GM18909 (cell line): ENCODE measurements at regions not wholly inside any gene's neighbourhood (a gene's known extent, or its start where the extent isn't known, plus 50 kb on each side); places are given as distances from the start of the nearest gene placed in this dataset.

Source experiments
- ATAC-seq: cut with Tn5 transposase; IDR thresholded peaks from one replicate; pipeline ENCODE4 v1.9.1; 2021; ENCODE audit warnings: mild to moderate bottlenecking; ENCODE audit not compliant: unreplicated experiment, poor library complexity

DNA sequence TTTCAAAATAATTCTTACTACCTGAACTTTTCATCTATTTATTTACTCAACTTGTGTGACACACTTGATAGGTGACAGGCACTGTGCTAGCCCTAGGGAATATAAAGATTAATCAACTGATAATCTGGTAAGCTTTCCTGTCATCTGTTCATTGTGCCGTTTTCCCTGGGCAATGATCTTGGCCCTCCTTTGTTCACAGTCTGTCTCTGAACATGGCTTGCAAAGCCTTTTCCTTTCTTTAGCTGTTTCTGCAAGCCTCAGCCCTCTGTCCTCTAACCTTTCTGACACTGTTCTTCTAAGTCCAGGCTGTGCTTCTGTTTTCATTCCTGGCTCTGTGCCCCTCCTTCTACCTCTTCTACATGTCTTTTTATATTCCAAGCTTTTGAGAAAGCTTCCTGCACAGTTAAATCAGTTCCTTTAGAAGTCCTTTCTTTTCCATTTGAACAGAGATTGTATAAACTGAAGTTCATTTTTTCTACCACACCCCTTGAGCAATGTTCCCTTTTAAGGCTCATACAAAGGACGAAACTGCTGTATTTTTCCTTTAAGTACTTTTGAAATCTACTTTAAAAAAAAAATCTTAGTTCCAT lies 803.0 kb upstream of the ZNF608 start:
- no peak for ATAC-seq

DNA sequence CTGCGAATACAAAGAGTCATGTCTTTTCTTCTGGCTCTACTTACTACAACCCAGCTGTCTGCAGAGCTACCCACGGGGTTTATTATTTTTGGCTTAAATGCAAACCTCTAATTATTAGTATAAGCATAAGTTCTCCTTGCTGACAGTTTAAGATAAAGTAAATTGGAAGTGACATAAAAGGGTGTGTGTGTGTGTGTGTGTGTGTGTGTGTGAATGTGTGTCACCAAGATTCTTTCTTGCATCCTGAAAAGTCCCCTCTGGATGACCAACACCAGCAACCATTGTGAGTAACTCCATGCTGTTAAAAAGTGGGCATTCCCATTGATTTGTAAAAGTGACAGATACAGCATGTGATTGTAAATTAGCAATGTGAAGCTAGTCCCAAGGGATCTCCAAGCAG lies 803.8 kb upstream of the ZNF608 start:
- ATAC-seq = no peak

- no peak for ATAC-seq
Measured at GRCh38 chr5:125551246-125551645, 804.8 kb upstream of the ZNF608 start.

- no peak for ATAC-seq
Measured at GRCh38 chr5:125551797-125552196, 805.4 kb upstream of the ZNF608 start.

DNA sequence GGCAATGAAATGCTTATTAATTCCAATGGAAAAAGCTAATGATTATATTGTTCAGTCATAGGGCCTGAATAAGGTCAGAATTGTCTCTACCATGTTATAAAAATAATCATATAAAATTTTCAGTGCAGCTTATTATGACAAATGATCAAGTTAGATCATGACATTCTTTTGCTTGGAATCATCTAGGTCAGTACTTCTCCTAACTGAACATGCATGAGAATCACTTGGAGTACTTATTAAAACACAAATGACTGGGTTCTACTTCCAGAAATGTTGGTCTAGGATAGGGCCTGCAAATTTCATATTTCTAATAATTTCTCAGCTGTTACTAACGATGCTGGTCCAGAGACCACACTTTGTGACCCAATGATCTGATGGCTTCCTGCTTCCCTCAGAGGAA lies 806.0 kb upstream of the ZNF608 start:
- no peak for ATAC-seq

DNA sequence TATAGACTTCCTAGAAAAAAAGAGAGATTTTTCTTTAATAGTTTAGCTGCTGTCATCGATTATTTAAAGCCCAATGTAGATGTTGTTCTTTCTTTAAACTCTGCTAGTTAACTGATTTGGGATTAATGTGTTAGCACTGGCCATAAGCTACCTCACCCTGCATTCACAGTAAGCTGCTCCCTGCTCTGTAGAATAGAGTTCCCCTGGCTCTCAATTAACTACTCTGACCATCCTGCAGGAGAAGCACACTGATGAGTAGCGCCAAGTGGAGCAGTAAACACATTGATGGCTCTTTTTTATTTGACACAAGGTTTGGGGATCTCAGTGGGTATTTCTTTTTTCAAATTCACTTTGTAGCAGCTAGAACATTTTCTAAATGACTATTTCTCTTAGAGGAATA lies 807.9 kb upstream of the ZNF608 start:
- ATAC-seq = no peak

DNA sequence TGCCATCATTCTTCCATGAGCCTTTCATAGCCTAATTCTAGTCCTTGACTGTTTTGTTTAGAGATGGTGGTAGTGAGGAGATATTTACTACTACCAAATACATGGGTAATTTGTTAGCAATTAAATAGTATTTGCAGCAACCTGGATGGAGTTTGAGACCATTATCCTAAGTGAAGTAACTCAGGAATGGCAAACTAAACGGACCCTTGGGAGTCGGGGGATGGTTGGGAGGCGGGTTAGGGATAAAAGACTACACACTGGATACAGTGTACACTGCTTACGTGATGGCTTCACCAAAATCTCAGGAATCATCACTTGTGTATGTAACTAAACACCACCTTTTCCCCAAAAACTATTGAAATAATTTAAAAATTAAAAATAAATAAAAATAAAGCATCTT lies 809.2 kb upstream of the ZNF608 start:
- no peak for ATAC-seq

GRCh38 chr5:125558016-125558415 lies 811.6 kb upstream of the ZNF608 start:
- ATAC-seq = no peak

GRCh38 chr5:125558466-125558865 lies 812.0 kb upstream of the ZNF608 start:
- no peak for ATAC-seq

DNA sequence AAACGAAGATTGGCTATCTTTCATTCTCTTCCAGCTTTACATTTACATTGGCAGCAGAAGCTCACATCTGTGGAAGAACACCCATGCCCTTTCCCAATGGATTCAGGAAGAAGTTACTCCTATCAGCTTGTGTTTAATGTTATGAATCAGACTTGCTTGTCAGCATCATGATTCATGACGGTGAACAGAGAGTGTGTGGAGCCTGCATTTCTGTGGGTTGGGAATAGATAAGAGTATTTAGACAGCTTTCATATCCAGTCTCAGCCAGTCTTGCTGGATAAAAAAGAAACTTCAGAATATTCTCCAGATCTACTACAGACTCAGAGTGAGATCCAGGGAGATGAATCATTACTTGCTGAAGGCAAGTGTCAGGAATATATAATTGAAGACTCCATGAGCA lies 812.9 kb upstream of the ZNF608 start:
- no peak for ATAC-seq

- no peak for ATAC-seq
Measured at GRCh38 chr5:125560476-125561225, 814.2 kb upstream of the ZNF608 start.

DNA sequence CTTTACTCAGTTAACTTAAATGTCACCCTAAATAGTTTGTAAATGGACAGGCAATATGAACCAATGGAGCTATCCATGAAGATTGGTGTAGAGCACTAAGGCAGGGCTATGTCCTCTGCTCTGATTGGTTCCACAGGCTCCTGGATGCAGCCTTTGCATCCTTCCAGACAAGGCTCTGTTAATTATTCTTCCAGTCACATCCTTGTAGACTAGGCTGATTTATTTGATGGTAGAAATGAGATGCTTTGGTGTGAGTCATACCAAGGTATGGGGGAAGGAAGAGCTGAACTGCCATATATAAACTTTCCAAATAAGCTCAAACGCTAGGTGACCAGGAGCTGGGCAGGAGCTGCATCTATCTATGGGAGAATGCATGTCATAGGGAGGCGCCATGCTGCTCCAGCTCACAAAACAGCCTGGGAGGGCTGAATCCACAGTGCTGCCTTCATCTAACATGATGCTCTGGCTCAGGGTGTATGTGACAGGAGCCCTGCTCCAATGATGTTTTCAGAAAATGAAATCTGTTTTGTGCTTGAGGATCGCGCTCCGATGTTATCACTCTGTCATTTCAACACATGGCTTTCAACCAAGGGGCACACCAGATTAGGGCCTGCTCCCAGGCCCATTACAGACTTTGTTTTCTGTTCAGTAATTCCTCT lies 818.0 kb upstream of the ZNF608 start:
- no peak for ATAC-seq

GRCh38 chr5:125574491-125575044 lies 828.1 kb upstream of the ZNF608 start:
- no peak for ATAC-seq

GRCh38 chr5:125575171-125575890 lies 828.9 kb upstream of the ZNF608 start:
- ATAC-seq = no peak

- ATAC-seq = no peak
Measured at GRCh38 chr5:125575891-125576505, 829.6 kb upstream of the ZNF608 start.

DNA sequence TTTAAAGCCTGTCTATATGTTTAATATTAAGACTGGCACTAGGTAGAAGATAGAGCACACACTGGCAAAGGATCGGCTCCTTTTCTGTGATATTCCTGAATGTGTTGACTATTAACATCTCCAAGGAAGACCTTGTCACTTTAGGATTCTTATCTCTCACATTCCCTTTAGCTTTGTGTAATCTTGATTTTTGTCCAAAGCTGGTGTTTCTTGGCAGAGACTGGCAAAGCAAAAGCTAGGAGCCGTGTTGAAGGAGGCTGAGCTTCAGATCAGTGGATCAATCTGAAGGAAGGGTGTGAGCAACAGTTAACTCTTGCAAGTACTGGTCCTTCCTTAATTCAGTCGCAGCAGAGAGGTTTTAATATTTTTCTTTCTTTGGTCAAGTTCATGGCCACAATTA lies 830.4 kb upstream of the ZNF608 start:
- no peak for ATAC-seq

DNA sequence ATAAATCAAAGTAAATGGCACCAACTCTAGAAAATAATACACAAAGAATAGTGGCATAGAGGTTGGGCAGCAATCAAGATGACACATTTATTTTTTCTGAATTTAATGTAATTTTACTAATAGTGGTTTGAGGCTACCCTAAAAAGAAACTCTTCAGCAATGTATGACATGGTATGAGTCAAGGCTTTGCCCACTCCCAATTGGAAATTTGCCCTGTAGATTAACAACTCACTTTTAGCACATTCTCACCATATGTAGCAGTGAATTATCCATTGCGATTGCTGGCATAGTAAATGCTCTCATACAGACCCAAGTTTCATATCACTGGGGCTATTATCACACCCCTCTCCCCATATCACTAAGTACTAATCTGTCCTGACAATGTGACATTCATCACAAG lies 832.1 kb upstream of the ZNF608 start:
- no peak for ATAC-seq

DNA sequence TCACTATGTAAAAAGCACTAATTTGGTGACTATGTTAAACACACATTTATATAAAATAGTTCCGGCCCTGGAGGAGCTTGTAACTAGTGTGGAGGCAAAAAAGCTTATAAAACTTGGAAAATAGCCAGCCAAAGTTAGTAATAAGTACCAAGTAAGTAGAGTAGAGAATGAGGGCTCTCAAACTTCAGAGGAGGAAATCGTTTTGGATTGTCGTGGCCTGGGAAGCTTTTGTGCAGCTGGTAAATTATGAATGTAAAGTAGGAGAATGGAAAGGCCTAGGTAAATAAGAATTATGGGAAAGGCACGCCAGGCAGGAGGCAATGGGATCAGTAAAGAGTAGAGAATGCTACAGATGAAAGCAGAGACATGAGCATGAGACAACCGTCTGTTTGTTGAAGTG lies 832.7 kb upstream of the ZNF608 start:
- no peak for ATAC-seq

GRCh38 chr5:125581311-125581710 lies 834.9 kb upstream of the ZNF608 start:
- no peak for ATAC-seq

DNA sequence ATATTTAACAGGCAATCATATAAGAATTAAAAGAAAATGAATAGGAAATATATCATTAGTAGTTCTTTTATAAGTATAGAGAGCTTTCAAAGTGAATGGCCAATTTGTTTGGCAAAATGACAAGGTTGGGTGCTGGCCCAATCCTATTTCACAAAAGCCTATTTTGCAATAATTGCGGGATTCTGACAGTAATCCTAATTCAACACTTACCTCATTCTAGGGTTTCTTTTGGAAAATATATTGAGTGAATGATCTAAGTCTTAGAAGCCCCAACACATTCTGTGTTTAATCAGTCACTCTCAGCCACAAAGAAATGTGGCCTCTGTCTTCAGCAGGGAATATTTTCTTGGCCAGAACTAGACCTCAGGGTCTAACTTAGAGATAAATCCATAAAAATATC lies 835.9 kb upstream of the ZNF608 start:
- no peak for ATAC-seq
